Amniotic epithelial cell (primary cell): ENCODE measurements at regions not wholly inside any gene's neighbourhood (a gene's known extent, or its start where the extent isn't known, plus 50 kb on each side); places are given as distances from the start of the nearest gene placed in this dataset.
"Not testable (repeated sequence)": the region's sequence is repeated elsewhere in the genome, so short reads cannot be mapped to it uniquely, and the experiment has no call there.

Source experiments
- DNase-seq: peaks from one replicate; pipeline ENCODE4 v3.0.0-alpha.2; 2010; ENCODE audit warnings: low read depth

DNA sequence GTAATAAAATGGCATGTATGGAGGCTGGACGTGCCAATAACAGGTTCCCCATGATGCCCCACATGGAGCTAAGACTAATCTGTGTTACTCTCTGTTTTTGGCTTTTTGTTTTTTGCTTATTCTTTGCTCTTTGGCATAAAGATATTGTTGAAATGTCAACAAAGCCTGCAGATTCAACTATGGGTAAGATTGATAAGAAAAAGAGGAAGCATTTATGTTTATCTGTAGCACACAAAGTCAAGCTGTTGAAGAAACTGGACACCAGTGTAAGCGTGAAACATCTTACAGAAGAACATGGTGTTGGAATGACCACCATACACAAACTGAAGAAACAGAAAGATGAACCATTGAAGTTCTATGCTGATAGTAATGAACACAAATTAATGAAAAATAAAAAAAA is 402.7 kb downstream of the LTN1 start:
- no peak for DNase-seq

DNA sequence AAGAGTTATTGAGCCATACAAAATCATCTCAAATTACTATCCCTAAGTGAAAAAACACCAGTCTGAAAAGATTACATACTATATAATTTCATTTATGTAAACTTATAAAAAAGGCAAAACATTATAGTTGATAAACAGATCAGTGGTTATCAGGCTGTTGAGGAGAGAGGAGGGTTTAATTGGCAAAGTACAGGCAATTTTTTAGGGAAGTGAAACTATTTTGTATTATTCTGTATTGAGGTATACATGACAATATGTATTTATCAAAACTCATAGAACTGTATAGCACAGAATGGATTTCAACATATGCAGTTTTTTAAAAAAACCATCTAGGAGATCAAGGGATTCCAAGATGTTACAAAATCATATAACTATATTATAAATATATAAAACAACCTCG is 403.7 kb downstream of the LTN1 start:
- no peak for DNase-seq

DNA sequence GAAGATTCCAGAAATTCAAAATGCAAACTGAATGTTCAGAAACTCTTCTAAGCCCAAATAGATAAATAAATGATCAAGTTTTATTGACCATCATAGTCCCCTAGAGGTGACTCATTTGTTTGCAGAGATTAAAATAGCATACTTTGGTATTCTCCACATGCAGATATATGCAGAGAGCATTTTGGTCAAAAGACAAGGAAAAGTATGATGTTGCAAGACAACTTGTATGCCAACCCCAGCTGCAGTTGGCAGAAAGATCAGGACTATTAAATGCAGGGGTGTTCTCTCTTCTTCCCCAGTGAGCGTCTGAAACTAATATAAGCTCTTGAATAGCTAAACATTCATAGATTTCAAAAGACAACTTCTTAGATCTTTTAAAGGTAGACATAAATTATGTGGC is 404.9 kb downstream of the LTN1 start:
- no peak for DNase-seq

DNA sequence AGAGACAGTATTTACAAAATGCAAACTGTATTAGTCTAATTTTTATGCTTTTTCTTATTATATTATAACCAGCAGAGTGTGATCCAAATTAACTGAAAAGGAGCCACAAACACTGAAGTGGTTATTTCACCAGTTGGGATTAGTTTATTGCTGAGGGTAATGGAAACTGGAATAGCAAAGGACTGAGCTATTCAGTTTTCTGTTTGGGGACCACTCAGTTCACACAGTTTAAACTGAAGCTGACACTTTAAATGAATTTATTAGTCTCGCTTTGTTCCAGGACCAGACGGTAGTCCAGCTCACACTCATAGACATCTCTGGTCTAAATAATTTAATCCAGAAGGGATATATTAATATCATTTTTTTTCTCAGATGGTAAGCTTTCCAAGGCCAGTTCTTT is 410.7 kb downstream of the LTN1 start:
- no peak for DNase-seq

DNA sequence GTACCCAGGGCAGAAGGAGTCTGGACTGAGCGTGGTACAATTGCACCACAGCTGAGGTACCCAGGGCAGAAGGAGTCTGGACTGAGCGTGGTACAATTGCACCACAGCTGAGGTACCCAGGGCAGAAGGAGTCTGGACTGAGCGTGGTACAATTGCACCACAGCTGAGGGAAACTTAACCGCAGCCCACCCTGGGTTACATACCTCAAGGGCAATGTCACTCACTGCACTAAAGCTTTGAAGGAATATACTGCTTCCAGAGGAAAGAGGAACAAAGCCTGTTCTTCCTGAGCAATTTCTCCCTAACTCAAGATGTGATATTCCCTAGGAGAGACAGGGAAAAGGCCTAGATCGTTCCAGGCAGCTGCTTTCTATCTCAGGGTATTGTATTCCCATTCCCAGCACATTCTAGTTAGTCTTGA is 411.4 kb downstream of the LTN1 start:
- DNase-seq, result peak; percentile 78

DNA sequence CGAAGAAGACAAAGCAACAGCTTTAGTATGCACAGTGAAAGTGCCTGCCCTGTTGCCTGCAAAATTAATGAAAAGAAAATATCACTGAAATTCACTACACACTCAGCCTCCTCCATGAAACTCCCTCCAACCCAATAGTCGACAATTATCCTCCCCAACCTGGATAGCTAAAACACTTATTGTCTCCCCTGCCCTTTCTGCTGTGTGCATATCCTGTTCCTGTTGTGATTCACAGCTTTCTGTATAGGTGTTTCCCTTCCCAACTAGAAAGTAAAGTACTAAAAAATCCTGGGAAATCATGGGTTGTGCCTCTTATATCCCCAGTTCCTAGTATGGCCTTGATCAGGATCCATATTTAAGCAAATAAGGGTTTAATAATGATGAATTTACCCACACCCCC is 412.1 kb downstream of the LTN1 start:
- DNase-seq, result no peak

GRCh38 chr21:28579986-28580550 is 412.6 kb downstream of the LTN1 start:
- peak; percentile 10 for DNase-seq

- DNase-seq, result no peak
These were observed 424.0 kb downstream of the LTN1 start for GRCh38 chr21:28568692-28569091.

DNA sequence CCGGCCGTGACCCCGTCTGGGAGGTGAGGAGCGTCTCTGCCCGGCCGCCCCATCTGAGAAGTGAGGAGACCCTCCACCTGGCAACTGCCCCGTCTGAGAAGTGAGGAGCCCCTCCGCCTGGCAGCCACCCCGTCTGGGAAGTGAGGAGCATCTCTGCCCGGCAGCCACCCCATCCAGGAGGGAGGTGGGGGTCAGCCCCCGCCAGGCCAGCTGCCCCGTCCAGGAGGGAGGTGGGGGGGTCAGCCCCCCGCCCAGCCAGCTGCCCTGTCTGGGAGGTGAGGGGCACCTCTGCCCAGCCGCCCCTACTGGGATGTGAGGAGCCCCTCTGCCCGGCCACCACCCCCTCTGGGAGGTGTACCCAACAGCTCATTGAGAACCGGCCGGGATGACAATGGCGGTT is 428.7 kb downstream of the LTN1 start:
- not testable (repeated sequence) for DNase-seq

DNA sequence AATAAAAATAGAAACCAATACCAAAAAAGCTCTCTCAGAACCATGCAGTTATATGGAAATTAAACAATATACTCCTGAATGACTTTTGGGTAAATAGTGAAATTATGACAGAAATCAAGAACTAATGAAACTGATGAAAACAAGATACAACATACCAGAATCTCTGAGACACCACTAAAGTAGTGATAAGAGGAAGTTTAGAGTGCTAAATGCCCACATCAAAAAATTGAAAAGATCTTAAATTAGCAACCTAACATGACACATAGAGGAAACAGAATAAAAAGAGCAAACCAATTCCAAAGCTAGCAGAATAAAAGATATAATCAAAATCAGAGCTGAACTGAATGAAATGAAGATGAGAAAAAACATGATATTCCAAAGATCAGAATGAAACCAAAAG is 430.9 kb downstream of the LTN1 start:
- DNase-seq, result no peak

DNA sequence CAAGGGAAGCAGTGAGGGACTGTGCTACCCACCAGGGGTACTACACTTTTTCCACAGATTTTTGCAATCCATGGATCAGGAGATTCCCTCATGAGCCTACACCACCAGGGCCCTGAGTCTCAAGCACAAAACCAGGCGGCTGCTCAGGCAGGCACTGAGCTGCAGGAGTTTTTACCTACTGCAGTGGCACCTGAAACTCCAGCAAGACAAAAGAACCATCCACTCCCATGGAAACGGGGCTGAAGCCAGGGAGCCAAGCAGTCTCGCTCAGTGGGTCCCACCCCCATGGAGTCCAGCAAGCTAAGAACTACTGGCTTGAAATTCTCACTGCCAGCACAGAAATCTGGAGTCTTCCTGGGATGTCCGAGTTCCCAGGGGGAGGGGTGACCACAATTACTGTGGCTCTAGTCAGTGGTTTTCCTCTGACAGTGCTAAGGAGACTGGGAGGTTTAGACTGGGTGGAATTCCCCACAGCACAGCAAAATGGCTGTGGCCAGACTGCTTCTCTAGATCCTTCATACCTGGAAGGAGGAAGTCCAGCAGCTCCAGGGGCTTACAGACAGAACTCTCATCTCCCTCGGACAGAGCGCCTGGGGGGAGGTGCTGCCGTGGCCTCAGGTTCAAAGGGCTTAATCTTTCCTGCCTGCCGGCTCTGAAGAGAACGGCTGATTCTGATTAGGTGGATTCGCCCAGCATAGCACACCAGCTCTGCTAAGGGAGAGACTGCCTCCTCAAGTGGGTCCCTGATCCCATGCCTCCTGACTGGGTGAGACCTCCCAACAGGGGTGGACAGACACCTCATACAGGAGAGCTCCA is 437.8 kb downstream of the LTN1 start:
- DNase-seq, result peak; percentile 71

- DNase-seq, result no peak
These were observed 442.4 kb downstream of the LTN1 start for GRCh38 chr21:28550057-28550825.

DNA sequence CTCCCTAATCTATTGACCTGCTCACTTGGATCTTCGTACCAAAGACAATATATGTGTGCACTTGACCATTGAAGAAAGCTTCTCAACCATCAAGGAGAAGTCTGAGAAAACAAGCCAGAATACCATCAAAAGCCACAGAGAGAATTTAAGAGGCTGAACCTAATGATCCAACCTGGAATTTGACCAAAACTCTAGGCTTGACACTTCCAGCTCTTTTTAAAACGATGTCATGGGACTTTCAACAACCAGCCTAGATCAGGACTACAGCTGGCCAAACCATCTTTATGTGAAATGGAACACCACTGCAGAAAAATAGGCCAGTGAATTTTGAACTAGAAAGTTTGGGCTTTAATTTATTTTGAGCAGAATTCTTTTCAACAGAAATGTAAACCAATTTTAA is 444.4 kb downstream of the LTN1 start:
- DNase-seq, result no peak

DNA sequence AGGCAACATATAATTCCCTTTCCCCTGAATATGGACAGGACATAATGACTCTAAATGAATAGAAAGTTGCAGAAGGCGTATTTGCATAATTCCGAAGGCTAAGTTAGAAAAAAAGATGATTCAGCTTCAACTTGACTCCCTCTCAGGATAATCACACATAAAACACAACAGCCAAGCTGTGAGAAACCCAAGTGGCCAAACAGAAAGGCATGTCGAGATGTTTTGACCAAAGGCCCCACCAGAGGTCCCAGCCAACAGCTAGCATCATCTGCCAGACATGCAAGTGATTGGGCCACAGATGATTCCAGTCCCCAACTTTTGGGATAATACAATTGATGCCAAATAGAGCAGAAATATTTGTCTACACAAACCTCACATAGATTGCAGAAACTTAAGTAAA is 444.9 kb downstream of the LTN1 start:
- DNase-seq, result no peak

DNA sequence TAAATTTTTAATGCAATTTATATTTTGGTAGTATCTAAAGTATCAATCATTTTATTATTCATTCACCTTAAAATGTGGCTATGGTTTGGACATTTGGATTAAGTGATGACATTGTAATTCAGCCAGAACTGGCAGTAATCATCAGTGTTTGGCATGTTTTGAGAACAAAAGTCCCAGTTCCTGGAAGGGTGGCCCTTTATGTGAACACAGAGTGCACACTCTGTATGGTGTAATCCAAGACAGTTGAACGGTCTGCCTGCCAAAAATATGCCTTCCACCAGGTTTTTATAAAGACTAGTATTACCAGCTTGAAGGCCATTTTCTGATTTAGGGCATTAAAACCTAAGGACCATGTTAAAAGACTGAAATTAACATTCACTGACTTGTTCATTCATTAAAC is 448.7 kb downstream of the LTN1 start:
- no peak for DNase-seq

DNA sequence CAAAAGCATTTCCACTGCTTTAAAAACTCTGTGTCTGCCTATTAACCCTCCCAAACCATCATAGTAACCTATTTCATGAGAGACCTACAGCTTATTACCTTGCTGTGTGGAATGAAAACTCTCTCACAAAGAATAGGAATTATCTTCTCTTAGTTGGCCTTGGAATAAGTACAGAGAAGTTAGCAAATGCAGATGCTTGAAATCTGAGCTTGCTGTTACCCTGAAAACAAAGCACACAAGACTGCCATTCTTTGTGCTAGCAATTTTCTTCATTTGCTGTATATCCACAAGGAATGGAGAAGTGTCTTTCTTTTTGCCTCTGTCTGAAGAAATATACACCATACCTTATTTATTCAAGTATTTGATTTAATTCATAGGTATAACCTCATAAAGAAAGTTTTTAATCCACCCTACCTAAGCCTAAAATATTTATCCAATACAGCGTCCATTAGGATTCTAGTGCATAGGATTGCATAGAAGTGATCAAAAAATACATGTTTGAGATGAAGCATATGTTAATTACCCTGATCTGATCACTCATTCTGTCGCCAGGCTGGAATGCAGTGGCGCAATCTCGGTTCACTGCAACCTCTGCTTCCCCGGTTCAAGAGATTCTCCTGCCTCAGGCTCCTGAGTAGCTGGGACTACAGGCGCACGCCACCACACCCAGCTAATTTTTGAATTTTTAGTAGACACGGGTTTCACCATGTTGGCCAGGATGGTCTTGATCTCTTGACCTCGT is 451.1 kb downstream of the LTN1 start:
- DNase-seq, result peak; percentile 6

- peak; percentile 49 for DNase-seq
These were observed 452.2 kb downstream of the LTN1 start for GRCh38 chr21:28540514-28540913.

DNA sequence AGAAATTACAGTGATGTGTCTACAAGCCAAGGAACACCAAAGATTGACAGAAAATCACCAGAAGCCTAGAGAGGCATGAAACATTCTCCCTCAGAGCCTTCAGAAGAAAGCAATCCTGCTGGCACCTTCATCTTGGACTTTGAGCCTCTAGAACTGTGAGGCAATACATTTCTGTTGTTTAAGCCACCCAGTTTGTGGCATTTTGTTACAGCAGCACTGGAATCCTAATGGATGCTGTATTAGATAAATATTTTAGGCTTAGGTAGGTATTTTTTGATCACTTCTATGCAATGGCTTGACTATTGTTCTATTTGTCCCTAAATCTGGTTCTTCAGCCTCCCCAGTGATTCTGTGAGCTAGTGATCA is 453.1 kb downstream of the LTN1 start:
- no peak for DNase-seq

- peak; percentile 38 for DNase-seq
These were observed 453.6 kb downstream of the LTN1 start for GRCh38 chr21:28538987-28539622.

DNA sequence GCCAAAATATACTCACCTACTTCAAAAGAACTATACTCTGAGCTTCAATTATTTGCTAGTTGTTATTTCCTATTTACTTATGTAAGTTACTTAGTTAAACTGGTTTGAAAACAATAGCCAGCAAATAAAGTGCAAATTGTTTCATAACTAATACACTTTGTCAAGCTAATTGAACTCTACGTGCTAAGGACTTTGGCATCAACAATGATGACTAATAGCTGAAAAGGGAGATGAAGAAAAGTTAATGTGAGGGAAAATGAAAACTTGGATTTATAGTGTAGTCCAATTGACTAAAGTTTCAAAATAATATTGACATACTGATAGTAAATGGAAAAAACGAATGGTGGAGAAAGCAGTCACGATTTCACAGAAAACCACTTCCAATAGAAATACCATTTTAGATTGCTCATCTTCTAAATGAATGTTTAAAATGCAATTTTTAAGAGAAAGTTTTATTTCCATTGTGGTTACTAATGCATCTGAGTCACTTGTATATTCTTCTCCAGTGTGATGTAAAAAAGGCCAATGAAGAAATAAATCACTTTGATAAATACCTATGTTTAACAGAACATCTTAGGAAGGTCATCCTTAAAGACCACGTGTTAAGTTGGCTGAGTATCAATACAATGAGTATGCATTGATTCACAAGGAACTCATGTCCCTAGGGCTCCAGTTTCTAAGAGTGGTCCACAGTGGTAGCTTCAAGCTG is 455.2 kb downstream of the LTN1 start:
- DNase-seq, result peak; percentile 75

- no peak for DNase-seq
These were observed 460.2 kb downstream of the LTN1 start for GRCh38 chr21:28532446-28532845.
